OCI-LY7 (cell line): ENCODE measurements at regions not wholly inside any gene's neighbourhood (a gene's known extent, or its start where the extent isn't known, plus 50 kb on each side); places are given as distances from the start of the nearest gene placed in this dataset.

Source experiments
- BruUV-seq: library from RNA; stranded (reverse); fragments of 400-500 nt; replicated peaks from 2 replicates; lab custom pipeline; 2021; lab: Mats Ljungman, UMichigan
- CTCF ChIA-PET: fragments of 300-600 bp; sonication (Branson Sonifier 250); formaldehyde crosslinking; loops from one replicate; lab custom pipeline; 2022; ENCODE audit warnings: antibody characterized with exemption; ENCODE audit not compliant: unreplicated experiment; lab: Charles Lee
- POLR2A ChIA-PET: fragments of 300-600 bp; sonication (Branson Sonifier 250); formaldehyde crosslinking; loops from one replicate; lab custom pipeline; 2022; ENCODE audit warnings: antibody characterized with exemption; lab: Charles Lee
- DNase-seq: peaks from one replicate; pipeline ENCODE4 v3.0.0-alpha.2; 2015; ENCODE audit warnings: low spot score
- H2AFZ ChIP-seq: fragments of 200-600 bp; sonication (generic), shearing (Covaris generic); 2 replicates; pipeline ENCODE4 v1.6.1; 2014; ENCODE audit warnings: mild to moderate bottlenecking, antibody characterized with exemption, low read length, moderate library complexity
- H3K27ac ChIP-seq: fragments of 200-600 bp; sonication (generic); 2 replicates; pipeline ENCODE4 v1.5.1; 2014; ENCODE audit warnings: mixed run types, low read depth, mild to moderate bottlenecking, moderate library complexity, low read length, inconsistent platforms; ENCODE audit not compliant: poor library complexity, severe bottlenecking
- H3K36me3 ChIP-seq: fragments of 200-600 bp; sonication (generic); 2 replicates; pipeline ENCODE4 v1.6.1; 2014; ENCODE audit warnings: mild to moderate bottlenecking, antibody characterized with exemption, low read length, moderate library complexity, mixed read lengths; ENCODE audit not compliant: insufficient read depth
- H3K4me1 ChIP-seq: fragments of 200-600 bp; sonication (generic); 2 replicates; pipeline ENCODE4 v1.5.1; 2014; ENCODE audit warnings: mild to moderate bottlenecking, low read length; ENCODE audit not compliant: insufficient read depth, poor library complexity, severe bottlenecking
- H3K4me2 ChIP-seq: fragments of 200-600 bp; sonication (generic); 2 replicates; pipeline ENCODE4 v1.6.1; 2014; ENCODE audit warnings: mild to moderate bottlenecking, low read length
- H3K4me3 ChIP-seq: fragments of 200-600 bp; sonication (generic); 2 replicates; pipeline ENCODE4 v1.5.1; 2014; ENCODE audit warnings: mild to moderate bottlenecking, low read depth, low read length; ENCODE audit not compliant: poor library complexity, severe bottlenecking
- H3K79me2 ChIP-seq: fragments of 200-600 bp; sonication (generic); 2 replicates; pipeline ENCODE4 v1.6.1; 2016; ENCODE audit warnings: low read depth, mild to moderate bottlenecking, low read length, moderate library complexity, mixed read lengths; ENCODE audit not compliant: insufficient read depth
- H3K9me2 ChIP-seq: fragments of 200-600 bp; sonication (generic); 2 replicates; pipeline ENCODE4 v1.6.1; 2016; ENCODE audit warnings: mild to moderate bottlenecking, low read length, mixed read lengths; ENCODE audit not compliant: insufficient read depth
- H3K9me3 ChIP-seq: fragments of 200-600 bp; sonication (generic); 2 replicates; pipeline ENCODE4 v1.6.1; 2014; ENCODE audit warnings: mild to moderate bottlenecking, mixed run types, low read length, mixed read lengths
- H4K20me1 ChIP-seq: fragments of 200-600 bp; sonication (generic); 2 replicates; pipeline ENCODE4 v1.6.1; 2014; ENCODE audit warnings: mild to moderate bottlenecking, antibody characterized with exemption, low read length, moderate library complexity, mixed read lengths; ENCODE audit not compliant: insufficient read depth
- CTCF ChIP-seq: fragments of 200-600 bp; sonication (generic); conservative IDR thresholded peaks from 2 replicates; pipeline ENCODE4 v1.5.1; 2014; ENCODE audit warnings: mild to moderate bottlenecking, antibody characterized with exemption, low read length, moderate library complexity, mixed read lengths
- EZH2phosphoT487 ChIP-seq: fragments of 200-600 bp; sonication (generic); IDR thresholded peaks from 2 replicates; pipeline ENCODE4 v1.6.1; 2018; ENCODE audit warnings: low read depth, borderline replicate concordance, mild to moderate bottlenecking, mixed run types, antibody characterized with exemption, low read length, moderate library complexity, mixed read lengths
- intact Hi-C: fragments of 100-400 bp; cut with micrococcal nuclease; formaldehyde crosslinking; loops from one replicate; pipeline ENCODE4 v1.10.0; 2022; ENCODE audit not compliant: unreplicated experiment

- TF ChIP-seq CTCF = no peak
- TF ChIP-seq EZH2phosphoT487 = no peak
- intact Hi-C loops = no loop called here
- H3K27ac ChIP-seq = no peak overlapping the region
- H3K9me2 ChIP-seq = no peaks in the 10 kb centered on the region
- H3K4me3 ChIP-seq = no peak overlapping the region
- ChIA-PET CTCF (no interaction called here), POLR2A (no interaction called here)
- H4K20me1 ChIP-seq = no peaks in the 10 kb centered on the region
- no peaks in the 10 kb centered on the region for H3K9me3 ChIP-seq
- H3K36me3 ChIP-seq = no peaks in the 10 kb centered on the region
- DNase-seq = no peak
- no TSS peak for BruUV-seq
- no peaks in the 10 kb centered on the region for H3K79me2 ChIP-seq
- H3K4me1 ChIP-seq = no peaks in the 10 kb centered on the region
- H2AFZ ChIP-seq = no peak overlapping the region
- H3K4me2 ChIP-seq = no peak overlapping the region
Observed at GRCh38 chr14:99100497-99101270, 171.3 kb downstream of the BCL11B start.

GRCh38 chr14:99101855-99102461 is 170.0 kb downstream of the BCL11B start:
- H3K79me2 ChIP-seq = no peaks in the 10 kb centered on the region
- H3K4me1 ChIP-seq = no peaks in the 10 kb centered on the region
- no peaks in the 10 kb centered on the region for H3K36me3 ChIP-seq
- DNase-seq = no peak
- H3K4me2 ChIP-seq = no peak overlapping the region
- CTCF ChIA-PET = no interaction called here
- no peak overlapping the region for H3K27ac ChIP-seq
- H3K4me3 ChIP-seq = no peak overlapping the region
- POLR2A ChIA-PET = interaction anchor here (0.6 kb wide), 1 partner anchor 38 kb away, joined by 3 read pairs; no protein-coding TSS in a partner anchor
- no peaks in the 10 kb centered on the region for H3K9me2 ChIP-seq
- no TSS peak for BruUV-seq
- H3K9me3 ChIP-seq = no peaks in the 10 kb centered on the region
- no peaks in the 10 kb centered on the region for H4K20me1 ChIP-seq
- intact Hi-C loops = no loop called here
- no peak overlapping the region for H2AFZ ChIP-seq
- TF ChIP-seq EZH2phosphoT487 = no peak
- no peak for TF ChIP-seq CTCF

- no peaks in the 10 kb centered on the region for H4K20me1 ChIP-seq
- no peak overlapping the region for H3K4me2 ChIP-seq
- DNase-seq = no peak
- H2AFZ ChIP-seq = no peak overlapping the region
- CTCF ChIA-PET = no interaction called here
- H3K36me3 ChIP-seq = no peaks in the 10 kb centered on the region
- no peaks in the 10 kb centered on the region for H3K9me3 ChIP-seq
- intact Hi-C loops = no loop called here
- H3K27ac ChIP-seq = no peak overlapping the region
- no peaks in the 10 kb centered on the region for H3K9me2 ChIP-seq
- H3K79me2 ChIP-seq = no peaks in the 10 kb centered on the region
- H3K4me1 ChIP-seq = no peaks in the 10 kb centered on the region
- TF ChIP-seq EZH2phosphoT487 = no peak
- TF ChIP-seq CTCF = no peak
- no peak overlapping the region for H3K4me3 ChIP-seq
- BruUV-seq = no TSS peak
- POLR2A ChIA-PET = no interaction called here
Observed at GRCh38 chr14:99116741-99117295, 155.2 kb downstream of the BCL11B start.
